Right atrium auricular region (tissue), 2 donors: ENCODE measurements at regions not wholly inside any gene's neighbourhood (a gene's known extent, or its start where the extent isn't known, plus 50 kb on each side); places are given as distances from the start of the nearest gene placed in this dataset.
"Not testable (repeated sequence)": the region's sequence is repeated elsewhere in the genome, so short reads cannot be mapped to it uniquely, and the experiment has no call there.

Source experiments
- DNase-seq: peaks from one replicate; pipeline ENCODE4 v3.0.0-alpha.2; 2019; ENCODE audit warnings: low spot score
- H3K27ac ChIP-seq, 2 donors: fragments of 200-600 bp; sonication (generic); 1 replicate in 1 of 2; 2 replicates in 1 of 2; pipeline ENCODE4 v1.5.1; 2016 to 2019
- H3K27me3 ChIP-seq, 2 donors: fragments of 200-600 bp; sonication (generic); one replicate each; pipeline versions ENCODE4 v1.5.1 to v1.6.0; 2017 to 2019
- H3K36me3 ChIP-seq: fragments of 200-600 bp; sonication (generic); one replicate; pipeline ENCODE4 v1.5.1; 2016
- H3K4me1 ChIP-seq, 2 donors: fragments of 200-600 bp; sonication (generic); one replicate each; pipeline versions ENCODE4 v1.5.1 to v1.6.0; 2017 to 2019
- H3K4me3 ChIP-seq, 2 donors: fragments of 200-600 bp; sonication (generic); 1 replicate in 1 of 2; 2 replicates in 1 of 2; pipeline ENCODE4 v1.5.1; 2017 to 2019; ENCODE audit warnings: mild to moderate bottlenecking in 1 of 2, moderate library complexity in 1 of 2
- H3K9me3 ChIP-seq, 2 donors: fragments of 200-600 bp; sonication (generic); one replicate each; pipeline ENCODE4 v1.5.1; 2019
- TF ChIP-seq, protein P1 (sequence below), 2 donors: fragments of 200-600 bp; sonication (generic); IDR thresholded peaks; one replicate each; pipeline ENCODE4 v1.5.1; 2019; ENCODE audit warnings: antibody characterized with exemption in 2 of 2

DNA sequence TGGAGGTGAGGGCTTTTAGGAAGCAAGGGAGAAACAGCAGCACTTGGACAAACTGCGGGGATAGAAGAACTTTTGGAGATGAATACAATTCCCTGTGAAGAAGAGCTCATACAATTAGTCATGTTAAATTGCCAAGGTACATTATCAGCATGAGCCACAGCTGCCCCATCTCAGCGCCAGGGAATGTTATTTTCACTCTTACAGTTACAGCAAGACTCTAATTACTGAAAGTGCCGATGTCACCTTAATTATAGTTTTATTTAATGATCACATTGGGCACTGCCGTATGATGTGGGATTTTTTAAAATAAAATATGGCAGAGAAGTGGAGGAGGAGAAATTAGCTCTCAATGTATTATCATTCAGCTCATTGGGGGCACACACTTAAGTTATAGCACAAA is 144.8 kb upstream of the MON1B start:
- no peaks in the 10 kb centered on the region for H3K36me3 ChIP-seq
- TF ChIP-seq, protein P1, sequence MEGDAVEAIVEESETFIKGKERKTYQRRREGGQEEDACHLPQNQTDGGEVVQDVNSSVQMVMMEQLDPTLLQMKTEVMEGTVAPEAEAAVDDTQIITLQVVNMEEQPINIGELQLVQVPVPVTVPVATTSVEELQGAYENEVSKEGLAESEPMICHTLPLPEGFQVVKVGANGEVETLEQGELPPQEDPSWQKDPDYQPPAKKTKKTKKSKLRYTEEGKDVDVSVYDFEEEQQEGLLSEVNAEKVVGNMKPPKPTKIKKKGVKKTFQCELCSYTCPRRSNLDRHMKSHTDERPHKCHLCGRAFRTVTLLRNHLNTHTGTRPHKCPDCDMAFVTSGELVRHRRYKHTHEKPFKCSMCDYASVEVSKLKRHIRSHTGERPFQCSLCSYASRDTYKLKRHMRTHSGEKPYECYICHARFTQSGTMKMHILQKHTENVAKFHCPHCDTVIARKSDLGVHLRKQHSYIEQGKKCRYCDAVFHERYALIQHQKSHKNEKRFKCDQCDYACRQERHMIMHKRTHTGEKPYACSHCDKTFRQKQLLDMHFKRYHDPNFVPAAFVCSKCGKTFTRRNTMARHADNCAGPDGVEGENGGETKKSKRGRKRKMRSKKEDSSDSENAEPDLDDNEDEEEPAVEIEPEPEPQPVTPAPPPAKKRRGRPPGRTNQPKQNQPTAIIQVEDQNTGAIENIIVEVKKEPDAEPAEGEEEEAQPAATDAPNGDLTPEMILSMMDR (IDR thresholded peaks at IDR 0.05) = no peak
- H3K4me1 ChIP-seq = no peaks in the 10 kb centered on the region
- H3K27me3 ChIP-seq = no peaks in the 10 kb centered on the region
- DNase-seq = no peak
- no peak overlapping the region for H3K4me3 ChIP-seq
- H3K27ac ChIP-seq = no peak overlapping the region
- no peaks in the 10 kb centered on the region for H3K9me3 ChIP-seq

- H3K4me3 ChIP-seq = no peak overlapping the region
- TF ChIP-seq, protein P1 (IDR thresholded peaks at IDR 0.05) = no peak
Measured at GRCh38 chr16:77048085-77048484, 142.9 kb upstream of the MON1B start.

DNA sequence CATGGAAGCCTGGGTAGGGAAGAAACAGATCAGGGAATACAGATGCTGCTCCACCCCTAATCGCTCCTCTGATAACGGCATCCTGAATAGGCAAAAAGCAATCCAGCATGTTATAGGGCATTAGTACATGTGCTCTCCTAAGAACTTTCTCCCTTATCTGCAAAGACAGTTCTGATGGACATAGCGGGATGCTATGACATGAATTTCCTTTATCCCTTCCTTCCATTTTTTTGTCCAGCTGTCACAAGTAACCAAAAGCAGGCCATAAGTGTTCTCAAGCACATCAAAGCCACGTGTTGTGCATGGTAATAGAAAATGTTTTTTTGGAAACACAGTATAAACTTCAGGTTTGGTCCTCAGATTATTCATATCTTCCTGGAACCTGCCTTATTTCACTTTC is 141.4 kb upstream of the MON1B start:
- Histone ChIP-seq H3K4me1 (no peaks in the 10 kb centered on the region), H3K4me3 (no peak overlapping the region), H3K27me3 (no peaks in the 10 kb centered on the region), H3K9me3 (no peaks in the 10 kb centered on the region), H3K36me3 (no peaks in the 10 kb centered on the region), H3K27ac (no peak overlapping the region)
- no peak for DNase-seq
- TF ChIP-seq, protein P1 (IDR thresholded peaks at IDR 0.05) = no peak

More at GRCh38 chr16:77048085-77048484, 142.9 kb upstream of the MON1B start:
- H3K4me1 ChIP-seq = no peaks in the 10 kb centered on the region
- no peaks in the 10 kb centered on the region for H3K36me3 ChIP-seq
- H3K9me3 ChIP-seq = no peaks in the 10 kb centered on the region
- H3K27ac ChIP-seq = no peak overlapping the region
- H3K27me3 ChIP-seq = no peaks in the 10 kb centered on the region
- DNase-seq = no peak

GRCh38 chr16:77056597-77056996 is 134.4 kb upstream of the MON1B start:
- H3K4me1 ChIP-seq, DNase-seq, H3K27me3 ChIP-seq, H3K9me3 ChIP-seq, H3K36me3 ChIP-seq, H3K4me3 ChIP-seq, H3K27ac ChIP-seq: not testable (repeated sequence)

DNA sequence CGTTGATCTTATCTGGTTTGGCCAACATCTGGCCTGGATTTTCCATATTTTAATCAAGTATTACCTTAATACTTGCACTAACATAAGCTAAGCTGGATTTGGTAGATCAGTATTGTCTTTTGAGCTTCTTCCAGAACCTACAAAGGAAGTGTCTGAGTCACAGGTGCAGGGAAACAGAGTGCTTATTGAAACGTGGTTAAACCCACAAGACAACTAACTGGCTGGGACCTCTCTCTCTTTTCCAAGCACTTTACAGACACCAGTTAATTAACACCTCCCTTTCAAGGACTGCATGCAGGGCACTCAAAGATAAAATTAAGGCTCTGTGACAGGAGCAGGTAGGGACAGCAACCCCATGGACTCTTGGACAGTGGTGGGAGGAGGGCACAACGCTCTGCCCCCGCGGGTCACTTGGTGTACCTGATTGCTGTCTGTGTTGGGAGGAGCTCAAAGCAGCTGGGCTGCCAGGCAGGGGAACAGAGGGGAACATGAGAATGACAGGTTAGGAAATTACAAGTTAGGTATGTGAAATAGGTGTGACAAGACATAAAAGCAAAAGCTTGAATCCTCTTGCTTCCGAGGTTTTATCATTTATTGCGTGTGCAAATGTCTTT is 133.7 kb upstream of the MON1B start:
- peaks cover 0 to under 1% of the 10 kb centered on the region in 2 donors for H3K4me1 ChIP-seq
- DNase-seq = no peak
- H3K4me3 ChIP-seq = no peak overlapping the region
- H3K36me3 ChIP-seq = no peaks in the 10 kb centered on the region
- H3K27ac ChIP-seq = no peak overlapping the region
- H3K27me3 ChIP-seq = no peaks in the 10 kb centered on the region
- no peaks in the 10 kb centered on the region for H3K9me3 ChIP-seq
- TF ChIP-seq, protein P1 (IDR thresholded peaks at IDR 0.05) = no peak

DNA sequence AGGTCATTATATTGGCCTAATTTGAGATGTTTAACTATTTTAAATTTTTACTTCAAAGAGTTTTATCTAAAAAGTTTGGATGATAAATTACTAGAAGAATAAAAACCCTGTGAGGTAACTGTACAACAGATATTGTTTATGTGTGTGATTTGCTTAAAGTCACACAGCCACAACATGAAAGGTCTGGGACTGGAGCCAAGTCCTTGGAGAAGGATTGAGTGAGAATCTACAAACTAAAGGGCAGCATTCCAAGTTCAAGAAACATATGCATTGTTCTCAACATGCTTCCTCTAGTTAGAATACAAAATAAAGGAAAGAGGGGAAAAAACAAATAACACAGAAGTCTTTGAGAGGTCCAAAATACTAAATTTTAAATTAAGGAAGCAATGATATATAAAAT is 131.5 kb upstream of the MON1B start:
- TF ChIP-seq, protein P1 (IDR thresholded peaks at IDR 0.05) = no peak
- no peak for DNase-seq
- Histone ChIP-seq H3K9me3 (no peaks in the 10 kb centered on the region), H3K4me1 (peaks cover 0 to 23% of the 10 kb centered on the region in 2 donors), H3K27ac (no peak overlapping the region), H3K4me3 (no peak overlapping the region), H3K36me3 (no peaks in the 10 kb centered on the region), H3K27me3 (no peaks in the 10 kb centered on the region)
